IMR-90 (cell line): ENCODE measurements at regions not wholly inside any gene's neighbourhood (a gene's known extent, or its start where the extent isn't known, plus 50 kb on each side); places are given as distances from the start of the nearest gene placed in this dataset.

Experiments
- ATAC-seq: fragments of 200-7000 bp; cut with Tn5 transposase; 2 replicates; pipeline ENCODE4 v1.9.1; 2020; ENCODE audit warnings: low read depth, mild to moderate bottlenecking, moderate library complexity
- BruUV-seq: library from RNA; stranded (reverse); fragments of 400-500 nt; replicated peaks from 2 replicates; lab custom pipeline; 2021; lab: Mats Ljungman, UMichigan
- CTCF ChIA-PET: fragments of 300-600 bp; formaldehyde crosslinking; extraction: SDS; loops from one replicate; lab custom pipeline; 2021; ENCODE audit warnings: antibody characterized with exemption; lab: Yijun Ruan, JAX
- POLR2A ChIA-PET: fragments of 300-600 bp; sonication (Branson Sonifier 250); formaldehyde crosslinking; loops from one replicate; lab custom pipeline; 2022; ENCODE audit warnings: antibody characterized with exemption; ENCODE audit not compliant: unreplicated experiment; lab: Charles Lee
- DNase-seq: peaks from one replicate; pipeline ENCODE4 v3.0.0; 2013
- H2AFZ ChIP-seq: replicated peaks from 2 replicates; pipeline ENCODE3; 2013; ENCODE audit warnings: low read length, mild to moderate bottlenecking; ENCODE audit not compliant: poor library complexity
- H2AK5ac ChIP-seq: 2 replicates; pipeline ENCODE4 v1.6.1; 2013; ENCODE audit warnings: low read depth, low read length, inconsistent platforms
- H2AK9ac ChIP-seq: replicated peaks from 2 replicates; pipeline ENCODE3; 2013; ENCODE audit warnings: mild to moderate bottlenecking, low read depth, low read length, moderate library complexity; ENCODE audit not compliant: poor library complexity
- H2BK120ac ChIP-seq: 2 replicates; pipeline ENCODE4 v1.6.1; 2013; ENCODE audit warnings: low read depth, low read length, inconsistent platforms
- H2BK15ac ChIP-seq: 3 replicates; pipeline ENCODE4 v1.6.1; 2013; ENCODE audit warnings: low read depth, low read length, inconsistent platforms
- H2BK20ac ChIP-seq: 2 replicates; pipeline ENCODE4 v1.6.1; 2013; ENCODE audit warnings: low read depth, mild to moderate bottlenecking, inconsistent platforms, low read length, moderate library complexity
- H2BK5ac ChIP-seq: 2 replicates; pipeline ENCODE4 v1.6.1; 2013; ENCODE audit warnings: mild to moderate bottlenecking, low read depth, low read length, inconsistent platforms; ENCODE audit not compliant: poor library complexity, severe bottlenecking
- H3K14ac ChIP-seq: replicated peaks from 2 replicates; pipeline ENCODE4 v1.6.1; 2013; ENCODE audit warnings: low read depth, low read length, inconsistent platforms
- H3K18ac ChIP-seq: 2 replicates; pipeline ENCODE4 v1.6.1; 2013; ENCODE audit warnings: low read depth, low read length, control low read depth
- H3K23ac ChIP-seq: 2 replicates; pipeline ENCODE4 v1.6.1; 2013; ENCODE audit warnings: low read depth, low read length, inconsistent platforms
- H3K27ac ChIP-seq: 2 replicates; pipeline ENCODE4 v1.5.1; 2013; ENCODE audit warnings: mild to moderate bottlenecking, control low read depth, low read length; ENCODE audit not compliant: insufficient read depth
- H3K27me3 ChIP-seq: 2 replicates; pipeline ENCODE4 v1.6.1; 2013; ENCODE audit warnings: low read length; ENCODE audit not compliant: control insufficient read depth, insufficient read depth
- H3K36me3 ChIP-seq: 2 replicates; pipeline ENCODE4 v1.6.1; 2013; ENCODE audit warnings: low read length, mixed read lengths; ENCODE audit not compliant: control insufficient read depth, insufficient read depth
- H3K4ac ChIP-seq: 2 replicates; pipeline ENCODE4 v1.6.1; 2013; ENCODE audit warnings: low read depth, low read length, inconsistent platforms
- H3K4me1 ChIP-seq: 2 replicates; pipeline ENCODE4 v1.6.1; 2013; ENCODE audit warnings: low read length, mixed read lengths; ENCODE audit not compliant: control insufficient read depth, insufficient read depth
- H3K4me2 ChIP-seq: 2 replicates; pipeline ENCODE4 v1.6.1; 2013; ENCODE audit warnings: low read depth, mild to moderate bottlenecking, control low read depth, low read length, moderate library complexity
- H3K4me3 ChIP-seq: 2 replicates; pipeline ENCODE4 v1.5.1; 2013; ENCODE audit warnings: low read depth, mild to moderate bottlenecking, control low read depth, low read length, moderate library complexity; ENCODE audit not compliant: insufficient read depth
- H3K56ac ChIP-seq: 2 replicates; pipeline ENCODE4 v1.6.1; 2013; ENCODE audit warnings: low read length, inconsistent platforms; ENCODE audit not compliant: insufficient read depth; ENCODE audit errors: extremely low read depth
- H3K79me1 ChIP-seq, 2 experiments: 2 replicates each; pipeline ENCODE4 v1.6.1; 2013; ENCODE audit warnings: low read length in 2 of 2, inconsistent platforms in 1 of 2, low read depth in 1 of 2
- H3K9ac ChIP-seq: 2 replicates; pipeline ENCODE4 v1.6.1; 2013; ENCODE audit warnings: low read depth, low read length, control low read depth
- H3K9me1 ChIP-seq: 2 replicates; pipeline ENCODE4 v1.6.1; 2013; ENCODE audit warnings: low read length, inconsistent platforms; ENCODE audit not compliant: insufficient read depth
- H3K9me3 ChIP-seq: 2 replicates; pipeline ENCODE4 v1.6.1; 2013; ENCODE audit warnings: low read length; ENCODE audit not compliant: control insufficient read depth, insufficient read depth
- H4K20me1 ChIP-seq: 2 replicates; pipeline ENCODE4 v1.6.1; 2013; ENCODE audit warnings: low read length, inconsistent platforms; ENCODE audit not compliant: insufficient read depth
- H4K5ac ChIP-seq: 2 replicates; pipeline ENCODE4 v1.6.1; 2013; ENCODE audit warnings: mild to moderate bottlenecking, low read depth, low read length, control low read depth
- H4K8ac ChIP-seq, 2 experiments: 2 replicates each; pipeline ENCODE4 v1.6.1; 2013; ENCODE audit warnings: low read depth in 2 of 2, low read length in 2 of 2, control low read depth in 1 of 2, inconsistent platforms in 1 of 2
- H4K91ac ChIP-seq: 2 replicates; pipeline ENCODE4 v1.6.1; 2013; ENCODE audit warnings: low read depth, low read length, inconsistent platforms; ENCODE audit not compliant: insufficient read depth
- CHD1 ChIP-seq: IDR thresholded peaks from 2 replicates; pipeline ENCODE4 v1.6.1; 2012; ENCODE audit warnings: low read depth, low read length, improper control_type of control experiment
- NFE2L2 ChIP-seq: fragments of 150-350 bp; IDR thresholded peaks from 2 replicates; pipeline ENCODE4 v1.6.1; 2016; ENCODE audit warnings: low read depth, mild to moderate bottlenecking, low read length
- WGBS, 2 experiments: methylation state at CpG; one replicate each; pipeline versions ENCODE4 v1.1.5 to v1.1.7; 2013; ENCODE audit warnings: missing lambda C conversion rate in 2 of 2; ENCODE audit not compliant: insufficient read length in 1 of 2; ENCODE audit errors: extremely low coverage in 2 of 2; 5-methylcytosine and 5-hydroxymethylcytosine counted together
- dilution Hi-C: fragments of 300-500 bp; cut with HindIII; formaldehyde crosslinking; loops from one replicate; pipeline ENCODE4 v1.14.3; 2018; ENCODE audit warnings: low sequenced_read_pairs; ENCODE audit not compliant: unreplicated experiment
- in situ Hi-C: fragments of 300-500 bp; cut with MboI; formaldehyde crosslinking; loops from 3 replicates; pipeline ENCODE4 v1.14.3; 2019; ENCODE audit warnings: low sequenced_read_pairs, inconsistent platforms, mixed read lengths
- intact Hi-C: fragments of 100-400 bp; cut with micrococcal nuclease; formaldehyde crosslinking; loops from 2 replicates; pipeline ENCODE4 v1.10.0; 2022

DNA sequence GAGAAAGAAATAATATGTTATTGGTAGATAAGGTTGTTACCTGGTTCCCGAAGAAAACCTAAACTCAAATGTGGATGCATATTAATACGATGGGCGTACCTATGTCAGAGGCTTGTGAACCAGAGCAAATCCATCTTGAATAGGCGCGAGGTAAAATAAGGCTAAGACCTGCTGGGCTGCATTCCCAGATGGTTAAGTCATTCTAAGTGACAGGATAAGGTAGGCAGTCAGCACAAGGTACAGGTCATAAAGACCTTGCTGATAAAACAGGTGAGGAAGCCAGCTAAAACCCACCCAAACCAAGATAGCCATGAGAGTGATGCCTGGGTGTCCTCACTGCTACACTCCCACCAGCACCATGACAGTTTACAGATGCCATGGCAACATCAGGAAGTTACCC, 1400.1 kb downstream of the CDH8 start:
- no peak overlapping the region for H3K14ac ChIP-seq
- no peak overlapping the region for H3K4ac ChIP-seq
- no peaks in the 10 kb centered on the region for H3K9me1 ChIP-seq
- dilution Hi-C loops, result no loop called here
- H4K8ac ChIP-seq, result no peak overlapping the region
- H2AFZ ChIP-seq, result no peak overlapping the region
- H2BK120ac ChIP-seq, result no peak overlapping the region
- intact Hi-C loops, result no loop called here
- no CpG with 5 or more reads among the region's 5 CpGs for WGBS, 2 experiments
- ATAC-seq (no peak), DNase-seq (no peak)
- H2BK15ac ChIP-seq, result no peak overlapping the region
- CTCF ChIA-PET, result no interaction called here
- H2BK5ac ChIP-seq, result no peak overlapping the region
- no peak overlapping the region for H2AK5ac ChIP-seq
- BruUV-seq, result no TSS peak
- POLR2A ChIA-PET, result no interaction called here
- in situ Hi-C loops, result no loop called here
- no peak overlapping the region for H3K23ac ChIP-seq
- H3K4me1 ChIP-seq, result no peaks in the 10 kb centered on the region
- H4K91ac ChIP-seq, result no peak overlapping the region
- no peaks in the 10 kb centered on the region for H3K36me3 ChIP-seq
- no peak overlapping the region for H3K4me2 ChIP-seq
- no peak overlapping the region for H2AK9ac ChIP-seq
- no peak overlapping the region for H4K5ac ChIP-seq
- H4K20me1 ChIP-seq, result no peaks in the 10 kb centered on the region
- peaks cover 6% of the 10 kb centered on the region for H3K9me3 ChIP-seq
- H3K79me1 ChIP-seq, result no peaks in the 10 kb centered on the region
- no peaks in the 10 kb centered on the region for H3K27me3 ChIP-seq
- no peak overlapping the region for H3K18ac ChIP-seq
- H3K27ac ChIP-seq, result no peak overlapping the region
- no peak overlapping the region for H3K9ac ChIP-seq
- no peak overlapping the region for H2BK20ac ChIP-seq
- no peak overlapping the region for H3K56ac ChIP-seq
- TF ChIP-seq NFE2L2 (no peak), CHD1 (no peak)
- no peak overlapping the region for H3K4me3 ChIP-seq
